BJ (cell line): ENCODE measurements at regions not wholly inside any gene's neighbourhood (a gene's known extent, or its start where the extent isn't known, plus 50 kb on each side); places are given as distances from the start of the nearest gene placed in this dataset.

Experiments used
- CTCF ChIA-PET: fragments of 350-600 bp; formaldehyde crosslinking; extraction: SDS; loops from one replicate; lab custom pipeline; 2021; ENCODE audit warnings: antibody characterized with exemption, inconsistent platforms; lab: Yijun Ruan, JAX
- POLR2A ChIA-PET: fragments of 300-600 bp; sonication (Branson Sonifier 250); formaldehyde crosslinking; extraction: SDS; loops from one replicate; lab custom pipeline; 2021; ENCODE audit warnings: antibody characterized with exemption; lab: Charles Lee
- DNase-seq: peaks from one replicate; pipeline ENCODE4 v3.0.0-alpha.2; 2011; ENCODE audit warnings: low read depth
- H3K27me3 ChIP-seq: 2 replicates; pipeline ENCODE4 v1.6.0; 2011; ENCODE audit warnings: low read length; ENCODE audit not compliant: control insufficient read depth, insufficient read depth
- H3K36me3 ChIP-seq: 2 replicates; pipeline ENCODE4 v1.5.1; 2011; ENCODE audit warnings: low read length; ENCODE audit not compliant: control insufficient read depth, insufficient read depth
- H3K4me3 ChIP-seq: 2 replicates; pipeline ENCODE4 v1.5.1; 2011; ENCODE audit warnings: low read depth, mild to moderate bottlenecking, control low read depth, low read length
- CTCF ChIP-seq: IDR thresholded peaks from 2 replicates; pipeline ENCODE4 v1.5.1; 2011; ENCODE audit warnings: low read depth, mild to moderate bottlenecking, control low read depth, inconsistent platforms, low read length, moderate library complexity; ENCODE audit not compliant: insufficient read depth

- no peaks in the 10 kb centered on the region for H3K36me3 ChIP-seq
- H3K27me3 ChIP-seq = no peaks in the 10 kb centered on the region
- DNase-seq = no peak
- ChIA-PET CTCF (interaction anchor here (0.6 kb wide), 1 partner anchor 366 kb away, joined by 4 read pairs; no protein-coding TSS in a partner anchor), POLR2A (no interaction called here)
- H3K4me3 ChIP-seq = no peak overlapping the region
- no peak for TF ChIP-seq CTCF
These were observed 135.2 kb upstream of the ACVR2A start for GRCh38 chr2:147709655-147710054.

GRCh38 chr2:147703171-147703570 lies 141.7 kb upstream of the ACVR2A start:
- CTCF ChIA-PET = no interaction called here
- Histone ChIP-seq H3K4me3 (no peak overlapping the region), H3K36me3 (no peaks in the 10 kb centered on the region), H3K27me3 (no peaks in the 10 kb centered on the region)
- POLR2A ChIA-PET = no interaction called here
- no peak for DNase-seq
- TF ChIP-seq CTCF = no peak

- no peak for DNase-seq
- Histone ChIP-seq H3K36me3 (no peaks in the 10 kb centered on the region), H3K4me3 (no peak overlapping the region), H3K27me3 (no peaks in the 10 kb centered on the region)
- no peak for TF ChIP-seq CTCF
- ChIA-PET CTCF (no interaction called here), POLR2A (no interaction called here)
These were observed 146.7 kb upstream of the ACVR2A start for GRCh38 chr2:147698166-147698565.

- POLR2A ChIA-PET = no interaction called here
- H3K36me3 ChIP-seq = no peaks in the 10 kb centered on the region
- no peak for TF ChIP-seq CTCF
- CTCF ChIA-PET = interaction anchor here (0.6 kb wide), 1 partner anchor 878 kb away, joined by 3 read pairs; no protein-coding TSS in a partner anchor
- no peak overlapping the region for H3K4me3 ChIP-seq
- no peak for DNase-seq
- H3K27me3 ChIP-seq = no peaks in the 10 kb centered on the region
These were observed 148.4 kb upstream of the ACVR2A start for GRCh38 chr2:147696426-147696825.

GRCh38 chr2:147689220-147689909 lies 155.5 kb upstream of the ACVR2A start:
- POLR2A ChIA-PET = no interaction called here
- H3K36me3 ChIP-seq = no peaks in the 10 kb centered on the region
- no peak for DNase-seq
- CTCF ChIA-PET = no interaction called here
- TF ChIP-seq CTCF = no peak
- no peak overlapping the region for H3K4me3 ChIP-seq
- no peaks in the 10 kb centered on the region for H3K27me3 ChIP-seq
